EL (cell line): ENCODE measurements at regions not wholly inside any gene's neighbourhood (a gene's known extent, or its start where the extent isn't known, plus 50 kb on each side); places are given as distances from the start of the nearest gene placed in this dataset.
A peak's percentile ranks its signal among the peaks of the same experiment; 100 is the strongest.
"Not testable (repeated sequence)": the region's sequence is repeated elsewhere in the genome, so short reads cannot be mapped to it uniquely, and the experiment has no call there.

ENCODE experiments used
- DNase-seq: peaks from one replicate; pipeline ENCODE4 v3.0.0-alpha.2; 2016

- no peak for DNase-seq
Measured at GRCh38 chr2:61671561-61672315, 133.6 kb upstream of the XPO1 start.

GRCh38 chr2:61670591-61671501 is 132.7 kb upstream of the XPO1 start:
- DNase-seq: peak; percentile 51

GRCh38 chr2:61664190-61664589 is 126.0 kb upstream of the XPO1 start:
- DNase-seq: no peak

GRCh38 chr2:61662990-61663389 is 124.8 kb upstream of the XPO1 start:
- DNase-seq: no peak

GRCh38 chr2:61660511-61661388 is 122.6 kb upstream of the XPO1 start:
- no peak for DNase-seq

- peak; percentile 49 for DNase-seq
Measured at GRCh38 chr2:61658841-61659780, 121.0 kb upstream of the XPO1 start.

GRCh38 chr2:61649946-61650345 is 111.8 kb upstream of the XPO1 start:
- DNase-seq: peak; percentile 24

- no peak for DNase-seq
Measured at GRCh38 chr2:61649021-61649420, 110.9 kb upstream of the XPO1 start.

- no peak for DNase-seq
Measured at GRCh38 chr2:61647044-61647443, 108.9 kb upstream of the XPO1 start.

GRCh38 chr2:61645911-61646310 is 107.8 kb upstream of the XPO1 start:
- peak; percentile 82 for DNase-seq

- not testable (repeated sequence) for DNase-seq
Measured at GRCh38 chr2:61643153-61643552, 105.0 kb upstream of the XPO1 start.

- DNase-seq: peak; percentile 48
Measured at GRCh38 chr2:61640406-61640805, 102.2 kb upstream of the XPO1 start.

GRCh38 chr2:61639721-61640120 is 101.6 kb upstream of the XPO1 start:
- DNase-seq: no peak

GRCh38 chr2:61636686-61637085 is 98.5 kb upstream of the XPO1 start:
- DNase-seq: no peak

GRCh38 chr2:61634512-61634911 is 96.4 kb upstream of the XPO1 start:
- DNase-seq: no peak

- DNase-seq: no peak
Measured at GRCh38 chr2:61633250-61633649, 95.1 kb upstream of the XPO1 start.

- no peak for DNase-seq
Measured at GRCh38 chr2:61632276-61633169, 94.4 kb upstream of the XPO1 start.

GRCh38 chr2:61631321-61631720 is 93.2 kb upstream of the XPO1 start:
- DNase-seq: no peak

GRCh38 chr2:61626827-61627226 is 88.7 kb upstream of the XPO1 start:
- DNase-seq: no peak

GRCh38 chr2:61623747-61624146 is 85.6 kb upstream of the XPO1 start:
- no peak for DNase-seq
